Hypothalamus (tissue), 51 donors: ENCODE measurements at regions not wholly inside any gene's neighbourhood (a gene's known extent, or its start where the extent isn't known, plus 50 kb on each side); places are given as distances from the start of the nearest gene placed in this dataset.
"Not testable (repeated sequence)": the region's sequence is repeated elsewhere in the genome, so short reads cannot be mapped to it uniquely, and the experiment has no call there.

Source experiments
- DNase-seq, 51 donors: peaks; one replicate each; lab custom pipeline; 2025; lab: John Stamatoyannopoulos, UW

- no peak for DNase-seq
Observed at GRCh38 chr3:176120507-176120906, 1076.8 kb downstream of the TBL1XR1 start.

- DNase-seq = no peak
Observed at GRCh38 chr3:176119826-176120225, 1077.5 kb downstream of the TBL1XR1 start.

- no peak for DNase-seq
Observed at GRCh38 chr3:176106380-176106779, 1090.9 kb downstream of the TBL1XR1 start.

GRCh38 chr3:176097027-176097426 lies 1100.3 kb downstream of the TBL1XR1 start:
- no peak for DNase-seq

- DNase-seq = not testable (repeated sequence)
Observed at GRCh38 chr3:176093892-176094291, 1103.4 kb downstream of the TBL1XR1 start.

- DNase-seq = no peak
Observed at GRCh38 chr3:176090727-176091126, 1106.6 kb downstream of the TBL1XR1 start.

DNA sequence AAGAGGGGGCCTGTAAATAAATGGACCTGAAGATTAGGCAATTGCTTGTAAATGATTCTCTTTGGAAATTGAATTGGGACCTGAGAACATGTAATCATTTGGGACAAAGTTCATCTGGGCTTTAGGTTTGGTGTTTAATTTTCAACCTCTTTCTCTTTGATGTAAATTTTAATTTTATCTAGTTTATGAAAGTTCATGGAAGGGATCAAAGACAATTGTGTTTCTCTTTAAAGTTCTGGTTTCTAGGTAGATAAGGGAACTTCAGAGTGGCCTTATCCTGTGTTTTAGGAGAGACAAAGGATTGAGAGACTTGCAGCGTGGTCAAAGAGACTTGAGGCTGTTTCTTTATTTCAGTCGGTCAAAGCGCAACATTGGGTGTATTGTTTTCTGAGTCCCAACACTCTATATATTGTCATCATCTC lies 1108.3 kb downstream of the TBL1XR1 start:
- DNase-seq = no peak

DNA sequence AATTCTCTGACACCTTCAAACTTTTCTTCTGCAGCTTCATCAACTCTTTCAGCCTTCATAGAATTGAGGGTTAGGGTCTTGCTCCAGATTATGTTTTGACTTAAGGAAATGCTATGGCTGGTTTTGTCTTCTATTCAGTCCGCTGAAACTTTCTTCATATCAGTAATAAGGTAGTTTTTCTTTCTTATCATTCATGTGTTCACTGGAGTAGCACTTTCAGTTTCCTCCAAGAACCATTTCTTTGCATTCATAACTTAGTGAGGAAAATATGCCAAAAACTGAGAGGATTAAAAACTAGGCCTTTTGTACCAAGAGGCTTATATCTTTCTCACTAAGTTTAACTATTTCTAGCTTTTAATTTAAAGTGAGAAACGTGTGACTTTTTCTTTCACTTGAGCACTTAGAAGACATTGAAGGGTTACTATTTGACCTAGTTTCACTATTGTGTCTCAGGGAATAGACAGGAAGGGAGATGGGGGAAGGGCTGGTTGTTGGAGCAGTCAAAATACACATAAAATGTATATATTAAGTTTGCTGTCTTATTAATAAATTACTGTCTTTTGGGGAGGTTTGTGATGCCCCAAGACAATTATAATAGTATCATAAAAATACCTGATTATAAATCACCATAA lies 1110.1 kb downstream of the TBL1XR1 start:
- DNase-seq = no peak

GRCh38 chr3:176079785-176080184 lies 1117.5 kb downstream of the TBL1XR1 start:
- no peak for DNase-seq

- DNase-seq = no peak
Observed at GRCh38 chr3:176078906-176079305, 1118.4 kb downstream of the TBL1XR1 start.

GRCh38 chr3:176075491-176075890 lies 1121.8 kb downstream of the TBL1XR1 start:
- no peak for DNase-seq

- no peak for DNase-seq
Observed at GRCh38 chr3:176075046-176075445, 1122.2 kb downstream of the TBL1XR1 start.

DNA sequence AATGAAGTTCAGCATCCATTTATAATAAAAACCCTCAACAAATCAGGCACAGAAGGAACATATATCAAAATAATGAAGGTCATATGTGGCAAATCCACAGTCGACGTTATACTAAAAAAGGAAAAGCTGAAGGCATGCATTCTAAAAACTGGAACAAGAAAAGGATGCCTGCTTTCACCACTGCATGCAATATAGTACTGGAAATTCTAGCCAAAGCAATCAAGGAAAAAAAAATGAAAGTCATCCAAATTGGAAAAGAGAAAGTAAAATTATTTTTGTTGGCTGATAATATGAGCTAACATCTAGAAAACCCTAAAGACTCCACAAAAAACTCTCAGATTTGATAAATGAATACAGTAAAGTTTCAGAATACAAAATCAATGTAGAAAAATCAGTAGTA lies 1123.2 kb downstream of the TBL1XR1 start:
- DNase-seq = no peak

DNA sequence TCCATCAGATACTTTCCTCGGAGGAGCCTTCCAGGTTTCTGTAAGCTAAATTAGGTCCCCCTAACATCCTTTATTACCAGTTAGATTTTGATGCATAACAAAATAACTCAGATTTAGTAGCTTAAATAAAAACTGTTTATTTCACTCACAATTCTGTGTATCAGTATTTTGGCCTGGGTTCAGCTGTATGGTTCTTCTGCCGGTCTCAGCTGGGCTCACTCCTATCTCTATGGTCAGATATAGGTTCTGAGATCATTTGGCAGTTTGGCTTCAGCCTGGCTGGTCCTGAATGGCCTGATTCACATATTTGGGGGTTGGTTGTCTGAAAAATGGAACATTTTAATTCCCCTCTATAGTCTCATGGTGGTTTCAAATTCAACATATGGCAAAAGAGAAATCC lies 1125.3 kb downstream of the TBL1XR1 start:
- no peak for DNase-seq

- DNase-seq = no peak
Observed at GRCh38 chr3:176068750-176069149, 1128.5 kb downstream of the TBL1XR1 start.

DNA sequence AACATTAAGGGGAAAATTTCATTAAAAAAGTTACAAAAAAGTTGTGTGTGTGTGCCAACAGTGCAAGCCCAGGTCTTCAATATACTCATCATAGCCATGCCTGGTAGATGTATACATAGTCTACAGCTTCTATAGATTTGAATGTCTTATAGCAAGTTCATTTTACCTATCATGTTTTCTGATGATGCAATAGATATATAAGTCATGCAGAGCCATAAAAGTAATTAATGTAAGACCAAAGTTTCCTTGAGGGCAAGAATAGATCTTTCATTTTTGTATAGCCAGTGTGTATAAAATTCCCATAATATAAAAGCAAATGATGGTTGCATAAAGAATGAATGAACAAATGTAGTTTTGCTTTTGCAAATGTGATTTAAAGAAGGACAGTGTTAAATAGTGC lies 1138.4 kb downstream of the TBL1XR1 start:
- DNase-seq = no peak

GRCh38 chr3:176055836-176056235 lies 1141.4 kb downstream of the TBL1XR1 start:
- no peak for DNase-seq

DNA sequence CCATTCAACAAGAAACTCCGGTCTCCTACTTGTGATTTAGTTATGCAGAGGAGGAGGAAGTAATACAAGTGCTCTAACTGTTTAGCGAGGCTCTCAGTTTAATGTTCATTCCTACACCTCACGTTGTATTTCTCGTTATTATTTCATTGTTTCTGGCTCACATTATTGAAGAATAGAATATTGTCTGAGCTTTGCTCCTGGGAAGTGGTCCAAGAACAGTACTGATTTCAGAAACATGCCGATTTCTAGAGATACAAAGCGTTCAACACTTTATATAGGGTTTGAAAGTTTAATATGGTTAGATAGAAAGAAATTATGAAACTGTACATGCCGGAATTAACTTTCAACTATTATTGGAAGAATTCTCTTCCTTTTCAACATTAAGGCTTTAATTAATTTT lies 1145.5 kb downstream of the TBL1XR1 start:
- DNase-seq = no peak

DNA sequence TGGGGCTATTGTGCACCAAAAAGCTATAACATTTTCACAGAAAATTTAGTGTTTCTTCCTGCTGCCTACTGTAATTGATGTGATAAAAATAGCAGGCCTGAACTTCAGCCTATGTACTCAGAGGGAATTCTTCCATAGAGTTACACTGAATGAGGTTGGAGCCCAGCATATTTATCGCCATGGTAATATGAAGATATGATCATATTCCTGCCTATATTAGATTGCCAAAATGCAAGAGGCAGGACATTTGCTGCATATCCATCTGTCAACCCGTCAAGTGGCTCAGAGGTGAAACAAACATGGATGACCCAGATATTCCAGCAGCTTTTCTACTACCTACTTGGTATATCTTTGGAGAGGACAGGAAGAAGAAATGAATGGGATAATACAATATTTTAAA lies 1150.6 kb downstream of the TBL1XR1 start:
- DNase-seq = no peak

DNA sequence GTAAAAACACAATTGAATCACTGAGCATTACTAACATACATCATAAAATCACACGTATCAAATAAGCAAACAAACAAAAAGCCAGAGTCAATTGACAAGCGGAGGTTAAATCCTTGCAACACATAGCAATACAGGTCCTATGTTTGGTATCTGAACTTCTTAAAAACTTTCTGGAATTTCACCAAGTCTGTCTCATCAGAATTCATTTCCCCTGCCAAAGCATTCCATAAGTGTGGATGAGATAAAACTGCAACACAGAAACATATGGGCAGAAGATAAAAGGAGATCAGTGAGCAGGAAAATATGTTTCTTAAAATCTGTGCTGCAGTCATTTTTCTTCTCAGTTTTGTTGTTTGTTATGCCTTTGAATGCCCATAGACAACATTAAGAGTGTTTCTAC lies 1155.5 kb downstream of the TBL1XR1 start:
- no peak for DNase-seq

DNA sequence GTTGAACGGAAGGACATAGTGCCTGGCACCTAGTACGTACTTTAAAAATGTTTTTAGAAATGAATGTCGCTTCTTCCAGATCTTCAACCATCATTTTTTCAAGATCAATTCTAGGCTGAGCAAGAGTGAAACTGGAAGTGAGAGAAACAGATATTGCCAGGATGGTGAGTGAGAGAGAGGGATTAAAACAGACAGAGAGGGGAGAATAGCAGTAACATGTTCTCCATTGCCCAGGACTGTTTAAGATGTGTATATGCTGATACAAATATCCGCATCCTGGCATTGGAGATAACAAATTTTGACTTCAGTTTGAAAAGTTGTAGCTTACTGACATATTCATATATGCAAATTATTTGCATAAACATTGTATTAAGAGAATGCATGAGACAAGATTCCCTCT lies 1156.1 kb downstream of the TBL1XR1 start:
- no peak for DNase-seq

GRCh38 chr3:176037636-176038035 lies 1159.6 kb downstream of the TBL1XR1 start:
- DNase-seq = no peak

DNA sequence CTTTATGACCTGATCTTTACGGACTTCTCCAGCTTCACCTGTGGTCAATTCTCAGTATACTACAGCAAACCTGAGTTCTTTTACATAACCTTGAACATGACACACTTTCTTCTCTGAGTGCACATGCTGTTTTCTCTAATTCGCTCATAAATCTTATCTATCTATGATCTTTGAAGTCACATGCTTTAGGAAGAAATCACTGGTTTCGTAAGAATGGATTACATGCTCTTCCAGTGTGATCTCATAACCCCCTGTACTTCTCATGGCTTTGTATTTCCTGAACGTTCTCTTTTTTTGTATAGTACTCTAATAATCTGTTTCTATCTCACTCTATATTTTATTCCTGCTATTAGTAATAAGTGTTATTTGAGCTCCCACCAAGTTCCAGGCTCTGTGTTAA lies 1165.2 kb downstream of the TBL1XR1 start:
- no peak for DNase-seq
